OCI-LY3 (cell line): ENCODE measurements at regions not wholly inside any gene's neighbourhood (a gene's known extent, or its start where the extent isn't known, plus 50 kb on each side); places are given as distances from the start of the nearest gene placed in this dataset.

Experiments used
- H2AFZ ChIP-seq: fragments of 200-600, 300-600 bp; shearing (Covaris generic); 2 replicates; pipeline ENCODE4 v1.6.0; 2014; ENCODE audit warnings: antibody characterized with exemption, low read depth, low read length
- H3K27ac ChIP-seq: fragments of 200-600, 300-600 bp; sonication (generic); 2 replicates; pipeline ENCODE4 v1.5.1; 2014; ENCODE audit warnings: mild to moderate bottlenecking, low read length, moderate library complexity, mixed read lengths
- H3K27me3 ChIP-seq: fragments of 200-600, 300-600 bp; sonication (generic); 2 replicates; pipeline ENCODE4 v1.6.1; 2014; ENCODE audit warnings: low read depth, low read length, mixed read lengths
- H3K36me3 ChIP-seq: fragments of 200-600, 300-600 bp; sonication (generic); replicated peaks from 2 replicates; pipeline ENCODE3; 2014; ENCODE audit warnings: low read depth, low read length, mixed read lengths
- H3K4me1 ChIP-seq: fragments of 300-600, 200-600 bp; sonication (generic); 2 replicates; pipeline ENCODE4 v1.6.1; 2014; ENCODE audit warnings: low read length, mixed read lengths
- H3K4me2 ChIP-seq: fragments of 200-600, 300-600 bp; sonication (generic); 2 replicates; pipeline ENCODE4 v1.6.1; 2014; ENCODE audit warnings: low read length, mixed read lengths
- H3K4me3 ChIP-seq: fragments of 300-600, 200-600 bp; sonication (generic); 2 replicates; pipeline ENCODE4 v1.5.1; 2014; ENCODE audit warnings: antibody characterized with exemption, mild to moderate bottlenecking, low read length, moderate library complexity
- H3K79me2 ChIP-seq: fragments of 300-600, 200-600 bp; shearing (Covaris generic); 2 replicates; pipeline ENCODE4 v1.6.1; 2014; ENCODE audit warnings: mild to moderate bottlenecking, low read length, mixed read lengths
- H3K9ac ChIP-seq: fragments of 300-600, 200-600 bp; shearing (Covaris generic); 2 replicates; pipeline ENCODE4 v1.6.0; 2014; ENCODE audit warnings: mild to moderate bottlenecking, low read length, moderate library complexity
- H3K9me3 ChIP-seq: fragments of 200-600, 300-600 bp; shearing (Covaris generic); 2 replicates; pipeline ENCODE4 v1.6.1; 2014; ENCODE audit warnings: low read length, mixed read lengths; ENCODE audit not compliant: insufficient read depth
- H4K20me1 ChIP-seq: fragments of 200-600, 300-600 bp; sonication (generic); 2 replicates; pipeline ENCODE4 v1.6.1; 2016; ENCODE audit warnings: low read length, mixed read lengths; ENCODE audit not compliant: insufficient read depth
- EZH2phosphoT487 ChIP-seq: fragments of 200-600 bp; shearing (Covaris generic); IDR thresholded peaks from 2 replicates; pipeline ENCODE4 v1.6.1; 2018; ENCODE audit warnings: antibody characterized with exemption, mixed run types, low read depth
- TF ChIP-seq, protein P1 (sequence below): fragments of 200-600, 300-600 bp; sonication (generic); IDR thresholded peaks from 2 replicates; pipeline ENCODE4 v1.5.1; 2014; ENCODE audit warnings: antibody characterized with exemption, low read length, low read depth

DNA sequence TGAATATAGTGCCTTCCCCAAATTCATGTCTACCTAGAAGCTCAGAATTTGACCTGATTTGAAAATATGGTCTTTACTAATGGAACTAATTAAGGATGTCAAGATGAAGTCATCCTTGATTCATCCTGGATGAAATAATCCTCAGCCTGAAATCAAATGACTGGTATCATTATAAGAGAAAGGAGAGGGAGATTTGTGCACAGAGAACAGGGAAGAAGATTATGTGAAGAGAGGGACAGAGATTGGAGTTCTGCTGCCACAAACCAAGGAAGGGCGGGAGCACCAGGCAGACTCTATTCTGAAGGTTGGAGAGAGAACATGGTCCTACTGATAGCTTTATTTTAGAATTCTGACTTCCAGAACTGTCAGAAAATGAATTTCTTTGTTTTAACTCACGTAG, 680.9 kb upstream of the AADAT start:
- H2AFZ ChIP-seq = no peak overlapping the region
- TF ChIP-seq, protein P1, sequence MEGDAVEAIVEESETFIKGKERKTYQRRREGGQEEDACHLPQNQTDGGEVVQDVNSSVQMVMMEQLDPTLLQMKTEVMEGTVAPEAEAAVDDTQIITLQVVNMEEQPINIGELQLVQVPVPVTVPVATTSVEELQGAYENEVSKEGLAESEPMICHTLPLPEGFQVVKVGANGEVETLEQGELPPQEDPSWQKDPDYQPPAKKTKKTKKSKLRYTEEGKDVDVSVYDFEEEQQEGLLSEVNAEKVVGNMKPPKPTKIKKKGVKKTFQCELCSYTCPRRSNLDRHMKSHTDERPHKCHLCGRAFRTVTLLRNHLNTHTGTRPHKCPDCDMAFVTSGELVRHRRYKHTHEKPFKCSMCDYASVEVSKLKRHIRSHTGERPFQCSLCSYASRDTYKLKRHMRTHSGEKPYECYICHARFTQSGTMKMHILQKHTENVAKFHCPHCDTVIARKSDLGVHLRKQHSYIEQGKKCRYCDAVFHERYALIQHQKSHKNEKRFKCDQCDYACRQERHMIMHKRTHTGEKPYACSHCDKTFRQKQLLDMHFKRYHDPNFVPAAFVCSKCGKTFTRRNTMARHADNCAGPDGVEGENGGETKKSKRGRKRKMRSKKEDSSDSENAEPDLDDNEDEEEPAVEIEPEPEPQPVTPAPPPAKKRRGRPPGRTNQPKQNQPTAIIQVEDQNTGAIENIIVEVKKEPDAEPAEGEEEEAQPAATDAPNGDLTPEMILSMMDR = no peak
- no peak for TF ChIP-seq EZH2phosphoT487

DNA sequence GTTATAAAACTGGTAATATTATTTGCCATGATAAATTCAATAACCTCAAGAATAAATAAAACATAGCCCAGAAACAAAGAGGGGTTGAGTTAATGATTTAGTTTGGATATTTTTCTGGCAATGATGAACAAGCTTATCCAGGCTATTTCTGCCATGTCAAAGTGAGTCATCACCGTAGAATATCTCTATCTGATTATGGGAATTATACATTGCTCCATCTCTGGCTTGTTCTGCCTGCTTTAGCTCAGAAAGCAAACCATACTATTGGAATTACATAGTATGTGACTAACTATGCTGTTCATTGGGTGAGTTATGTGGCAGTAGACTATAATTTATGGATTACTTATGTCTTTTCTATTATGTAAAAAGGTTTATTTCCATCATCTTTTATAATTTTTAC, 680.1 kb upstream of the AADAT start:
- Histone ChIP-seq H3K4me2 (no peak overlapping the region), H2AFZ (no peak overlapping the region), H3K27ac (no peak overlapping the region), H3K4me1 (no peaks in the 10 kb centered on the region), H3K4me3 (no peak overlapping the region), H3K27me3 (no peaks in the 10 kb centered on the region), H3K36me3 (no peaks in the 10 kb centered on the region), H3K79me2 (no peaks in the 10 kb centered on the region), H4K20me1 (no peaks in the 10 kb centered on the region), H3K9ac (no peak overlapping the region), H3K9me3 (no peaks in the 10 kb centered on the region)
- TF ChIP-seq, protein P1 = no peak
- no peak for TF ChIP-seq EZH2phosphoT487

More for the DNA sequence above, 680.9 kb upstream of the AADAT start:
- Histone ChIP-seq H4K20me1 (no peaks in the 10 kb centered on the region), H3K4me2 (no peak overlapping the region), H3K9me3 (no peaks in the 10 kb centered on the region), H3K36me3 (no peaks in the 10 kb centered on the region), H3K4me1 (no peaks in the 10 kb centered on the region), H3K4me3 (no peak overlapping the region), H3K27me3 (no peaks in the 10 kb centered on the region), H3K9ac (no peak overlapping the region), H3K79me2 (no peaks in the 10 kb centered on the region), H3K27ac (no peak overlapping the region)

DNA sequence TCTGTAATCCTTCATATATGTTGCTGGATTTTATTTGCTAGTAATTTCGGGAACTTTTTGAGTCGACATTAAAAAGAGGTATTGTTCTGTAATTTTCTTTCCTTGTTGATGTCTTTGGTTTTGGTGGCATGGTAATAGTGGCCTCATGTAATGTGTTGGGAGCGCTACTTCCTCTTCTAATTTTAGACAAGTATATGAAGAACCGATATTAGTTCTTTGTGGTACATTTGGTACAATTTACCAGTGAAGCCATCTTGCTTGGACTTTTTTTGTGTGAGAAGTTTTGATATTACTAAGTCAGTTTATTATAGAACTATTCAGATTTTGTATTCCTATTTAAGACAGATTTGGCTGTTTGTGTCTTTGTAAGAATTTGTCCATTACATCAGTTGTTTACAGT, 669.2 kb upstream of the AADAT start:
- no peak overlapping the region for H3K27ac ChIP-seq
- no peaks in the 10 kb centered on the region for H3K9me3 ChIP-seq
- H3K4me1 ChIP-seq = peaks cover 8% of the 10 kb centered on the region; the same call in 1 of the 2 replicates
- H2AFZ ChIP-seq = no peak overlapping the region
- TF ChIP-seq, protein P1 = no peak
- H3K4me2 ChIP-seq = no peak overlapping the region
- no peak overlapping the region for H3K4me3 ChIP-seq
- H4K20me1 ChIP-seq = no peaks in the 10 kb centered on the region
- H3K9ac ChIP-seq = no peak overlapping the region
- H3K27me3 ChIP-seq = no peaks in the 10 kb centered on the region
- no peaks in the 10 kb centered on the region for H3K36me3 ChIP-seq
- H3K79me2 ChIP-seq = no peaks in the 10 kb centered on the region

DNA sequence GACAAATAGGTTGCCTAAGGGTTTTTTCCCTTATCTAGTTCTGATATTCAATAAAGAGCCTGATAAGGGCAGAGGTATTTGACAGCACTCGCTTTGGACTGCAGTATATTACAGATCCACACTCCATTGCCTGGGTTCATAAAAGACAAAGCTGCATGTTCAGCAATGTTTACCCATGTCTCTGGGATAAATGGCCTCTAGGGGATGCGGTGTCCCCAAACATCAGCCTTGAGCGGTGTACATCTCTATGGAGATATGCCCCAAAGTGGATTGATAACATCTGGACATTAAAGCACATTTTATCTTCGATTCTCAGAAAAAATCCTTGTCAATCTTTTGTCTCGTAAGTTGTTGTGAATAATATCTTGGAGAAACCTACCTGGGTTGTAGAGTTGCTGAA, 660.8 kb upstream of the AADAT start:
- Histone ChIP-seq H3K4me1 (no peaks in the 10 kb centered on the region), H3K79me2 (no peaks in the 10 kb centered on the region), H2AFZ (no peak overlapping the region), H3K4me2 (no peak overlapping the region), H3K27ac (no peak overlapping the region), H3K36me3 (no peaks in the 10 kb centered on the region), H3K4me3 (no peak overlapping the region), H4K20me1 (no peaks in the 10 kb centered on the region), H3K27me3 (no peaks in the 10 kb centered on the region), H3K9me3 (no peaks in the 10 kb centered on the region), H3K9ac (no peak overlapping the region)
- TF ChIP-seq EZH2phosphoT487 = no peak

DNA sequence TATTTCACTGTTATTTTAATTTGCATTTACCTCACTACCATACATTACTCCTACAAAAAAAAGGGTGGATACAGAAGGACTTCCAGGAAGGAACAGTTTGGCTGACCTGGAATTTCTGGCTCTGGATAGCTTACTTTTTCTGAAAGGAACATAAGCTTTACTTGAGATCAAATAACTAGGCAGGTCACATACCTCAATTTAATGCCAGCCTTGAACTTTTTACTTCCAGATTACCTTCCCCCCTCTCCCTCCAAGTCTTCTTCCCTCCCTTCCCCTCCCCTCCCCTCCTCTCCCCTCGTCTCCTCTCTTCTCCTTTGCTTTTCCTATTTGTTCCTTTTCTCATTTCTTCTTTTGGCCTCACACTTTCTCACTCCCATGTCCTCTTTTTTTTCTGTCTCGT, 659.2 kb upstream of the AADAT start:
- H3K4me1 ChIP-seq = no peaks in the 10 kb centered on the region
- no peaks in the 10 kb centered on the region for H3K27me3 ChIP-seq
- no peaks in the 10 kb centered on the region for H3K36me3 ChIP-seq
- H3K4me2 ChIP-seq = no peak overlapping the region
- H2AFZ ChIP-seq = no peak overlapping the region
- no peaks in the 10 kb centered on the region for H3K9me3 ChIP-seq
- no peaks in the 10 kb centered on the region for H4K20me1 ChIP-seq
- H3K79me2 ChIP-seq = no peaks in the 10 kb centered on the region
- H3K9ac ChIP-seq = no peak overlapping the region
- TF ChIP-seq, protein P1 = no peak
- no peak for TF ChIP-seq EZH2phosphoT487
- no peak overlapping the region for H3K27ac ChIP-seq
- no peak overlapping the region for H3K4me3 ChIP-seq
